ENCODE measurements at regions not wholly inside any gene's neighbourhood (a gene's known extent, or its start where the extent isn't known, plus 50 kb on each side); places are given as distances from the start of the nearest gene placed in this dataset.
"Not testable (repeated sequence)": the region's sequence is repeated elsewhere in the genome, so short reads cannot be mapped to it uniquely, and the experiment has no call there.

- no peak for DNase-seq
- no peak for TF ChIP-seq POLR2A (IDR thresholded peaks at IDR 0.05)
- no peak for TF ChIP-seq CTCF (IDR thresholded peaks at IDR 0.05)
- TF ChIP-seq EP300 (IDR thresholded peaks at IDR 0.05), result no peak
- TF ChIP-seq POLR2AphosphoS5 (IDR thresholded peaks at IDR 0.05), result no peak
- 92 to 97% methylated on average over 9 of the region's 9 CpGs for WGBS, 2 donors
- no peaks in the 10 kb centered on the region for H3K4me1 ChIP-seq
- no peak overlapping the region for H3K27ac ChIP-seq
- no peaks in the 10 kb centered on the region for H3K9me3 ChIP-seq
- intact Hi-C loops (cut with DNase I), result no loop called here
- H3K4me3 ChIP-seq, result no peak overlapping the region
- H3K27me3 ChIP-seq, result no peaks in the 10 kb centered on the region
- no peaks in the 10 kb centered on the region for H3K36me3 ChIP-seq
These were observed 114.5 kb upstream of the GRM7 start for GRCh38 chr3:6746443-6746842.

GRCh38 chr3:6747017-6747416, 113.9 kb upstream of the GRM7 start:
- DNase-seq, result no peak
- 84 to 88% methylated on average over 4 of the region's 4 CpGs for WGBS, 2 donors
- no peak overlapping the region for H3K4me3 ChIP-seq
- H3K4me1 ChIP-seq, result no peaks in the 10 kb centered on the region
- H3K27me3 ChIP-seq, result no peaks in the 10 kb centered on the region
- no peaks in the 10 kb centered on the region for H3K36me3 ChIP-seq
- no peak overlapping the region for H3K27ac ChIP-seq
- TF ChIP-seq POLR2AphosphoS5 (IDR thresholded peaks at IDR 0.05) (no peak), POLR2A (IDR thresholded peaks at IDR 0.05) (no peak), CTCF (IDR thresholded peaks at IDR 0.05) (no peak), EP300 (IDR thresholded peaks at IDR 0.05) (no peak)
- H3K9me3 ChIP-seq, result no peaks in the 10 kb centered on the region
- intact Hi-C loops (cut with DNase I), result no loop called here

GRCh38 chr3:6750782-6751181, 110.1 kb upstream of the GRM7 start:
- DNase-seq, result no peak
- Histone ChIP-seq H3K36me3 (no peaks in the 10 kb centered on the region), H3K27ac (no peak overlapping the region), H3K9me3 (peaks cover 0 to 4% (median 2%) of the 10 kb centered on the region in 4 donors), H3K4me1 (no peaks in the 10 kb centered on the region), H3K4me3 (no peak overlapping the region), H3K27me3 (no peaks in the 10 kb centered on the region)
- intact Hi-C loops (cut with DNase I), result no loop called here
- TF ChIP-seq POLR2A (IDR thresholded peaks at IDR 0.05), result no peak
- no peak for TF ChIP-seq EP300 (IDR thresholded peaks at IDR 0.05)
- no peak for TF ChIP-seq CTCF (IDR thresholded peaks at IDR 0.05)
- no peak for TF ChIP-seq POLR2AphosphoS5 (IDR thresholded peaks at IDR 0.05)

- WGBS, 2 donors, result 18 to 71% methylated on average over 2 of the region's 2 CpGs
- intact Hi-C loops (cut with DNase I), result no loop called here
- no peaks in the 10 kb centered on the region for H3K27me3 ChIP-seq
- no peaks in the 10 kb centered on the region for H3K36me3 ChIP-seq
- H3K4me1 ChIP-seq, result no peaks in the 10 kb centered on the region
- DNase-seq, result no peak
- no peak overlapping the region for H3K4me3 ChIP-seq
- no peak overlapping the region for H3K27ac ChIP-seq
- peaks cover 0 to 4% (median 2%) of the 10 kb centered on the region in 4 donors for H3K9me3 ChIP-seq
- no peak for TF ChIP-seq POLR2AphosphoS5 (IDR thresholded peaks at IDR 0.05)
- TF ChIP-seq EP300 (IDR thresholded peaks at IDR 0.05), result no peak
- no peak for TF ChIP-seq CTCF (IDR thresholded peaks at IDR 0.05)
- no peak for TF ChIP-seq POLR2A (IDR thresholded peaks at IDR 0.05)
These were observed 107.4 kb upstream of the GRM7 start for GRCh38 chr3:6753536-6753935.

GRCh38 chr3:6769532-6770396, 91.2 kb upstream of the GRM7 start:
- 18 to 88% methylated on average over 28 to 30 of the region's 32 CpGs for WGBS, 2 donors
- DNase-seq; H3K9me3 ChIP-seq; H3K4me1 ChIP-seq; H3K27ac ChIP-seq; intact Hi-C loops (cut with DNase I); H3K27me3 ChIP-seq; H3K4me3 ChIP-seq; H3K36me3 ChIP-seq: not testable (repeated sequence)
